ENCODE measurements at regions not wholly inside any gene's neighbourhood (a gene's known extent, or its start where the extent isn't known, plus 50 kb on each side); places are given as distances from the start of the nearest gene placed in this dataset.

DNA sequence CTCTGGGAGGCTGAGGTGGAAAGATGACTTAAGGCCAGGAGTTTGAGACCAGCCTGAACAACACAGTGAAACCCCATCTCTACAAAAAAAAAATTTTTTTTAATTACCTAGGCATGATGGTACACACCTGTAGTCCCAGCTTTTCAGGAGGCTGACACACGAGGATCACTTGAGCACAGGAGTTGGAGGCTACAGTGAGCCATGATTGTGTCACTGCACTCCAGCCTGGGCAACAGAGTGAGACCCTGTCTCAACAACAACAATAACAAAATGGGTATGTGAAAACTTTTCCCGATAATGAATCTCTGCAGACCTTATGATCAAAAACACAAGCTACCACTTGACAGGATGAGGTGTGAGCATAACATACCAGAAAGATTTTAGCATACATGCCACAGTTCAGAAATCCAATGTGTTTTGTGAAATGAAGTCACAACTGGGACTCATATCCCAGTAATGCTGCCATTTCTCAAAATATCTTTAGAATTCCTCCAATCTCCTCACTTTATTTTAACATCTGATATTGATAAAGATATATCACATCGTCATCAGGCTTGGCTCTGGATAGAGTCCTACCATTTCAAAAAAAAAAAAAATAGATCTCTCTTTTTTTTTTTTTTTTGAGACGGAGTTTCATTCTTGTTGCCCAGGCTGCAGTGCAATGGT, 74.0 kb upstream of the PELI1 start:
- TF ChIP-seq, protein P1, sequence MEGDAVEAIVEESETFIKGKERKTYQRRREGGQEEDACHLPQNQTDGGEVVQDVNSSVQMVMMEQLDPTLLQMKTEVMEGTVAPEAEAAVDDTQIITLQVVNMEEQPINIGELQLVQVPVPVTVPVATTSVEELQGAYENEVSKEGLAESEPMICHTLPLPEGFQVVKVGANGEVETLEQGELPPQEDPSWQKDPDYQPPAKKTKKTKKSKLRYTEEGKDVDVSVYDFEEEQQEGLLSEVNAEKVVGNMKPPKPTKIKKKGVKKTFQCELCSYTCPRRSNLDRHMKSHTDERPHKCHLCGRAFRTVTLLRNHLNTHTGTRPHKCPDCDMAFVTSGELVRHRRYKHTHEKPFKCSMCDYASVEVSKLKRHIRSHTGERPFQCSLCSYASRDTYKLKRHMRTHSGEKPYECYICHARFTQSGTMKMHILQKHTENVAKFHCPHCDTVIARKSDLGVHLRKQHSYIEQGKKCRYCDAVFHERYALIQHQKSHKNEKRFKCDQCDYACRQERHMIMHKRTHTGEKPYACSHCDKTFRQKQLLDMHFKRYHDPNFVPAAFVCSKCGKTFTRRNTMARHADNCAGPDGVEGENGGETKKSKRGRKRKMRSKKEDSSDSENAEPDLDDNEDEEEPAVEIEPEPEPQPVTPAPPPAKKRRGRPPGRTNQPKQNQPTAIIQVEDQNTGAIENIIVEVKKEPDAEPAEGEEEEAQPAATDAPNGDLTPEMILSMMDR (IDR thresholded peaks at IDR 0.05): no peak
- no peak for TF ChIP-seq POLR2A (IDR thresholded peaks at IDR 0.05)
